Activated T-helper 17 cell treated with anti-CD3 and anti-CD28 coated beads, Interleukin-2, amount 50 U/mL, for 72 hours (primary cell): ENCODE measurements at regions not wholly inside any gene's neighbourhood (a gene's known extent, or its start where the extent isn't known, plus 50 kb on each side); places are given as distances from the start of the nearest gene placed in this dataset.

Experiments used
- ATAC-seq: fragments of 150-1000 bp; cut with Tn5 transposase; replicated peaks from 2 replicates; pipeline ENCODE4 v1.10.0; 2021; ENCODE audit warnings: mild to moderate bottlenecking, moderate library complexity
- H3K27ac Mint-ChIP-seq: one replicate; pipeline ENCODE4 v1.8.0; 2022; ENCODE audit warnings: mixed read lengths
- H3K27me3 Mint-ChIP-seq: one replicate; pipeline ENCODE4 v1.8.0; 2022; ENCODE audit warnings: mixed read lengths
- H3K36me3 Mint-ChIP-seq: one replicate; pipeline ENCODE4 v1.8.0; 2022; ENCODE audit warnings: low read depth, mild to moderate bottlenecking, mixed read lengths
- H3K4me1 Mint-ChIP-seq: one replicate; pipeline ENCODE4 v1.8.0; 2022; ENCODE audit warnings: mixed read lengths
- H3K4me3 Mint-ChIP-seq: one replicate; pipeline ENCODE4 v1.8.0; 2022; ENCODE audit warnings: mild to moderate bottlenecking, mixed read lengths
- H3K9me3 Mint-ChIP-seq: one replicate; pipeline ENCODE4 v1.8.0; 2022; ENCODE audit warnings: mixed read lengths

GRCh38 chr2:7180638-7181370 is 263.6 kb downstream of the RNF144A start:
- H3K4me1 Mint-ChIP-seq, result no peaks in the 10 kb centered on the region
- no peaks in the 10 kb centered on the region for H3K27me3 Mint-ChIP-seq
- no peaks in the 10 kb centered on the region for H3K36me3 Mint-ChIP-seq
- no peak overlapping the region for H3K4me3 Mint-ChIP-seq
- ATAC-seq, result no peak
- no peak overlapping the region for H3K27ac Mint-ChIP-seq
- H3K9me3 Mint-ChIP-seq, result no peaks in the 10 kb centered on the region

GRCh38 chr2:7182525-7182924 is 265.3 kb downstream of the RNF144A start:
- no peak overlapping the region for H3K27ac Mint-ChIP-seq
- no peaks in the 10 kb centered on the region for H3K27me3 Mint-ChIP-seq
- ATAC-seq, result no peak
- H3K36me3 Mint-ChIP-seq, result no peaks in the 10 kb centered on the region
- no peak overlapping the region for H3K4me3 Mint-ChIP-seq
- no peaks in the 10 kb centered on the region for H3K4me1 Mint-ChIP-seq
- no peaks in the 10 kb centered on the region for H3K9me3 Mint-ChIP-seq

GRCh38 chr2:7189106-7189505 is 271.9 kb downstream of the RNF144A start:
- no peak overlapping the region for H3K4me3 Mint-ChIP-seq
- ATAC-seq, result no peak
- H3K27ac Mint-ChIP-seq, result no peak overlapping the region
- no peaks in the 10 kb centered on the region for H3K36me3 Mint-ChIP-seq
- no peaks in the 10 kb centered on the region for H3K27me3 Mint-ChIP-seq
- H3K9me3 Mint-ChIP-seq, result no peaks in the 10 kb centered on the region
- no peaks in the 10 kb centered on the region for H3K4me1 Mint-ChIP-seq

- Mint-ChIP-seq H3K27me3 (no peaks in the 10 kb centered on the region), H3K4me3 (no peak overlapping the region), H3K9me3 (no peaks in the 10 kb centered on the region), H3K4me1 (no peaks in the 10 kb centered on the region), H3K27ac (no peak overlapping the region), H3K36me3 (no peaks in the 10 kb centered on the region)
- peak; percentile 23 for ATAC-seq
These were observed 273.5 kb downstream of the RNF144A start for GRCh38 chr2:7190587-7191324.

GRCh38 chr2:7191932-7192331 is 274.7 kb downstream of the RNF144A start:
- ATAC-seq, result no peak
- no peaks in the 10 kb centered on the region for H3K4me1 Mint-ChIP-seq
- H3K36me3 Mint-ChIP-seq, result no peaks in the 10 kb centered on the region
- H3K27ac Mint-ChIP-seq, result no peak overlapping the region
- no peaks in the 10 kb centered on the region for H3K9me3 Mint-ChIP-seq
- H3K27me3 Mint-ChIP-seq, result no peaks in the 10 kb centered on the region
- no peak overlapping the region for H3K4me3 Mint-ChIP-seq

- no peak for ATAC-seq
- Mint-ChIP-seq H3K27ac (no peak overlapping the region), H3K36me3 (no peaks in the 10 kb centered on the region), H3K9me3 (peaks cover 2% of the 10 kb centered on the region), H3K4me3 (no peak overlapping the region), H3K27me3 (no peaks in the 10 kb centered on the region), H3K4me1 (no peaks in the 10 kb centered on the region)
These were observed 276.2 kb downstream of the RNF144A start for GRCh38 chr2:7193457-7193856.

GRCh38 chr2:7194950-7195349 is 277.7 kb downstream of the RNF144A start:
- H3K27me3 Mint-ChIP-seq, result no peaks in the 10 kb centered on the region

GRCh38 chr2:7196883-7197282 is 279.7 kb downstream of the RNF144A start:
- Mint-ChIP-seq H3K9me3 (peaks cover 4% of the 10 kb centered on the region), H3K36me3 (no peaks in the 10 kb centered on the region), H3K4me1 (no peaks in the 10 kb centered on the region), H3K4me3 (no peak overlapping the region), H3K27me3 (no peaks in the 10 kb centered on the region), H3K27ac (no peak overlapping the region)
- no peak for ATAC-seq

More at GRCh38 chr2:7194950-7195349, 277.7 kb downstream of the RNF144A start:
- H3K36me3 Mint-ChIP-seq, result no peaks in the 10 kb centered on the region
- no peak overlapping the region for H3K27ac Mint-ChIP-seq
- H3K4me1 Mint-ChIP-seq, result no peaks in the 10 kb centered on the region
- peaks cover 4% of the 10 kb centered on the region for H3K9me3 Mint-ChIP-seq
- ATAC-seq, result no peak
- no peak overlapping the region for H3K4me3 Mint-ChIP-seq

GRCh38 chr2:7201851-7202250 is 284.6 kb downstream of the RNF144A start:
- ATAC-seq, result no peak
- H3K4me1 Mint-ChIP-seq, result no peaks in the 10 kb centered on the region
- H3K36me3 Mint-ChIP-seq, result no peaks in the 10 kb centered on the region
- peaks cover 4% of the 10 kb centered on the region for H3K9me3 Mint-ChIP-seq
- no peak overlapping the region for H3K27ac Mint-ChIP-seq
- H3K27me3 Mint-ChIP-seq, result no peaks in the 10 kb centered on the region
- no peak overlapping the region for H3K4me3 Mint-ChIP-seq

GRCh38 chr2:7203056-7203467 is 285.9 kb downstream of the RNF144A start:
- Mint-ChIP-seq H3K27me3 (no peaks in the 10 kb centered on the region), H3K4me3 (no peak overlapping the region), H3K27ac (no peak overlapping the region), H3K9me3 (peaks cover 4% of the 10 kb centered on the region), H3K4me1 (no peaks in the 10 kb centered on the region), H3K36me3 (no peaks in the 10 kb centered on the region)
- ATAC-seq, result peak; percentile 49

- no peaks in the 10 kb centered on the region for H3K4me1 Mint-ChIP-seq
- no peaks in the 10 kb centered on the region for H3K9me3 Mint-ChIP-seq
- H3K4me3 Mint-ChIP-seq, result no peak overlapping the region
- no peaks in the 10 kb centered on the region for H3K36me3 Mint-ChIP-seq
- no peaks in the 10 kb centered on the region for H3K27me3 Mint-ChIP-seq
- H3K27ac Mint-ChIP-seq, result no peak overlapping the region
- no peak for ATAC-seq
These were observed 288.1 kb downstream of the RNF144A start for GRCh38 chr2:7205151-7205830.

GRCh38 chr2:7206111-7206810 is 289.0 kb downstream of the RNF144A start:
- Mint-ChIP-seq H3K27ac (no peak overlapping the region), H3K27me3 (no peaks in the 10 kb centered on the region), H3K4me1 (no peaks in the 10 kb centered on the region), H3K9me3 (no peaks in the 10 kb centered on the region), H3K36me3 (no peaks in the 10 kb centered on the region), H3K4me3 (no peak overlapping the region)
- no peak for ATAC-seq

- H3K27me3 Mint-ChIP-seq, result no peaks in the 10 kb centered on the region
- H3K4me1 Mint-ChIP-seq, result no peaks in the 10 kb centered on the region
- no peaks in the 10 kb centered on the region for H3K9me3 Mint-ChIP-seq
- ATAC-seq, result no peak
- no peaks in the 10 kb centered on the region for H3K36me3 Mint-ChIP-seq
- no peak overlapping the region for H3K4me3 Mint-ChIP-seq
- no peak overlapping the region for H3K27ac Mint-ChIP-seq
These were observed 290.4 kb downstream of the RNF144A start for GRCh38 chr2:7207631-7208030.

GRCh38 chr2:7209757-7210555 is 292.7 kb downstream of the RNF144A start:
- H3K4me3 Mint-ChIP-seq, result no peak overlapping the region
- H3K27me3 Mint-ChIP-seq, result no peaks in the 10 kb centered on the region
- no peaks in the 10 kb centered on the region for H3K36me3 Mint-ChIP-seq
- H3K27ac Mint-ChIP-seq, result no peak overlapping the region
- H3K4me1 Mint-ChIP-seq, result no peaks in the 10 kb centered on the region
- no peaks in the 10 kb centered on the region for H3K9me3 Mint-ChIP-seq
- no peak for ATAC-seq
